ENCODE measurements at regions not wholly inside any gene's neighbourhood (a gene's known extent, or its start where the extent isn't known, plus 50 kb on each side); places are given as distances from the start of the nearest gene placed in this dataset.
"Not testable (repeated sequence)": the region's sequence is repeated elsewhere in the genome, so short reads cannot be mapped to it uniquely, and the experiment has no call there.

DNA sequence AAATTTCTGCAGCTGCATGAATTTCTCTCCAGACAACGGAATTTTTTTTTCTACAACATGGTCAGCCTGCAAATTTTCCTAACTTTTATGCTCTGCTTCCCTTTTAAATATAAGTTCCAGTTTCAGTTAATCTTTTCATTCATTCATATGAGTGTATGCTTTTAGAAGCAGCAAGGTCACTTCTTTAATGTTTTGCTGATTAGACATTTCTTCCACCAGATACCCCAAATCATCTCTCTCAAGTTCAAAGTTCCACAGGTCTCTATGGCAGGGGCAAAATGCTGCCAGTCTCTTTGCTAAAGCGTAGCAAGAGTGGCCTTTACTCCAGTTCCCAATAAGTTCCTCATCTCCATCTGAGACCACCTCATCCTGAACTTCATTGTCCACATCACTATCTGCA lies 205.6 kb upstream of the GRM7 start:
- DNase-seq = no peak

GRCh38 chr3:6657591-6657990 lies 203.3 kb upstream of the GRM7 start:
- no peak for DNase-seq

DNA sequence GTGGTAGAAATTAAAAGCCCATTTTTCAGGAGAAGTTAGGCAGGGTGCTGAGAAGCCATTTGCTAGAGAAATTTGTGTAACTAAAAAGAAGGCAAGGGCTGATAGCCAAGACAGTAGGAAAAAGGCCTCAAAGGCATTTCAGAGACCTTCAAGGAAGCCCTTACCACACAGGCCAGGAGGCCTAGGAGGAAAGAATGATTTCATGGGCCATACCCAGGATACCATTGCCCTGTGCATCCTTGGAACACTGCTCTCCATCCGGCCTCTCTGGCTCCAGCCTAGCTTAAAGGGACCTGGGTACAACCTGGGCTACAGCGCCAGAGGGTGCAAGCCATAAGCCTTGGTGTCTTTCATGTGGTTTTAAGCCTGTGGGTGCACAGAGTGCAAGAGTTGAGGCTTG lies 193.6 kb upstream of the GRM7 start:
- DNase-seq = no peak

DNA sequence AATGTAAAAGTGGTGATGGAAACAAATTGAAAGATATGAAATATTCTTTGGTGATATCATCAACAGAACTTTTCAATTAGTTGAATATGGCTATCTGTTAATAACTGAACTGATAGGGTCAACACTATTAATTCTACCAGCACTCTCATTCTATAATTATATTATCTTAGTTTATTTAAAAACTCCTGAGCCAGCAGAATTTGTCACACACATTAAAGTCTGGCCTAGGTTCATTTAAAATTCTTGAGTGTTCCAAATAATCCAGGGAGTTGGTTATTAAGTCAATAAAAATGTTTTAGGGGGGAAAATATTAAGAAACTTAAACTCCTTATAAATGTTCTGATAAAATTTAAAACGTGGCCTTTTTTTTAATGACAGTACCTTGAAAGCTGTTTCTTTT lies 189.6 kb upstream of the GRM7 start:
- DNase-seq = no peak

- no peak for DNase-seq
Measured at GRCh38 chr3:6679510-6679909, 181.4 kb upstream of the GRM7 start.

DNA sequence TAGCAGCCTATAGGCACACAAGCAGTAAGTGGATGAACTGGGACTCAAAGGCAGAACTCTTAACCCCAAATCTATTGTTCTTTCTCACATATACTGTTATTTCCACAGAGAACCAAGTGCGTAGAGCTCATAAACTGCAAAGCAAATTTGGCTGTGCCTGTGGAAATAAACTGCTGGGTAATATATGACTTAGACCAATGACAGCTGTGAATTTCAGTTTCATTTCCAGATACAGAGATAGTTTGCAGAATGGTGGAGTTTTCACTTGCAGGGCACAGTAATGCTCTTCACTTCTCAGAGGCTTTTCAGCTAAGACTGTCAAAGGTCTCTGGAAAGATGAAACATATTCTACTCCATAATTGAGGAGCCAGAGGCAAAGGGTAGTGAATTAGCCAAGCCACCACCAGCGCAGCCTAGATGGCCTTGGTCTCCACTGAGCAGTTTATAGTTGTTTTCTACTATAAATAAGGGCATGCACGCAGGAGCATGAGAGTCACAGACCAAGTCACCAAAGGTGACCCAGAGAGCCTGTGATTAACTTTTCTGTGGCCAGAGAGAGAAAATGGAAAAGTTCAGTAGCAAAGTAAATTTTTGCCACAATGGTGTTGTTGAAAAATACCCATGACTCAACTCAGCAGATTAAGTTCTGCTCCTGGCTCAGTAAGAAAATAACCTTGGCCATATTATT lies 180.7 kb upstream of the GRM7 start:
- DNase-seq = no peak

DNA sequence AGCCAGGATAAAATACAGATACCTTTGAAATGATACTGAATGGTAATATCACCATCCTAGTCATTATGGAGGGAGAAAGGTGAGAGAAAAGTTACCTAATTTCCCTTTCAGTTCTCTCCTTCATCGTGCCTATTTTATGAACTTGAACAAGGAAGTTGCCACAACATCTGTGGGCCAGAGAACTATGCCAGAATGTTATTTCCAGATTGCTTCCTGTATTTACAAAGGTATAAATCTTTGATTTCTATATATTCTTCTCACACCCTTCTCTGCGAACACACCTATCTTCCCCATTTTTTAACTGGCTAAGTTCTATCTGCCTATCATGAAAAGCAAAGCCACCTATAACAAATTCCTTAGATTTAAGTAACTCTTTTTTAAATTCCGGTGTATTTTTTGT lies 163.6 kb upstream of the GRM7 start:
- DNase-seq = no peak

DNA sequence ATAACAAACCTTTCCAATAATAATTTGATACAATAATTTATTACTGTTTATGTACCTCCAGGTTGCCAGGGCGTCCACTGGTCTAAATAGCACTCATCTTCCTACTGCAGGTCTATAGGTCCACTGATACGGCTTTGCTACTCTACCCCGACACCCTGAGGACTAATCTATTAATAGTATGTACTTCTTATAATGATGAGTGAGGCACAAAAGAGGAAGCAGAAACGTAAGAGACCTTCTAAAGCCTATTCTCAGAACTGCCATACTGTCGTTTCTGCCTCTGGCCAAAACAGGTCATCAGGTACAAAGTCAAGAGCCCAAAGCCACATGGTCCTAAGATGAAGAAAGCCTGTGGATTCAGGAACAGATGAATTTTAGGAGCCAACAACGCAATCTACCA lies 163.2 kb upstream of the GRM7 start:
- DNase-seq = no peak

- not testable (repeated sequence) for DNase-seq
Measured at GRCh38 chr3:6704817-6705216, 156.1 kb upstream of the GRM7 start.

DNA sequence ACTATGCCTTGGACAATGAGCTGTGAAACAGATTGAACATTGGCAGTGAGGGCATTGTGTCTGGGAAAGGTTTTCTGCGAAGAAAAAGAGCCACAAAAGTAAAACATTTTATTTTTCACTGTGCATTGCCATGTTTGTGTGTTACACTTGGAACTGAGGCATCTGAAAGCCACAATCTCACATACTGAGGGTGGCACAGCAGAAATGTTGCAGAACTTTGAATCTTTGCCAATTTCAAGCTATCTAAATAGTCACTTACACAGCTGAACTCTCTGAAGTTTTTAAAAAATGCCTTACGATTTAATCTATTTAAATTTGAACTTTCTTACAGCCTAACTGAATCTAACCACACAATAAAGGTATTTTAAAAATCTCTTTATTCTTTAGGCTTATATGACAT lies 154.1 kb upstream of the GRM7 start:
- DNase-seq = no peak

GRCh38 chr3:6709178-6709577 lies 151.7 kb upstream of the GRM7 start:
- no peak for DNase-seq

GRCh38 chr3:6714962-6715361 lies 146.0 kb upstream of the GRM7 start:
- no peak for DNase-seq

GRCh38 chr3:6716420-6716819 lies 144.5 kb upstream of the GRM7 start:
- no peak for DNase-seq

DNA sequence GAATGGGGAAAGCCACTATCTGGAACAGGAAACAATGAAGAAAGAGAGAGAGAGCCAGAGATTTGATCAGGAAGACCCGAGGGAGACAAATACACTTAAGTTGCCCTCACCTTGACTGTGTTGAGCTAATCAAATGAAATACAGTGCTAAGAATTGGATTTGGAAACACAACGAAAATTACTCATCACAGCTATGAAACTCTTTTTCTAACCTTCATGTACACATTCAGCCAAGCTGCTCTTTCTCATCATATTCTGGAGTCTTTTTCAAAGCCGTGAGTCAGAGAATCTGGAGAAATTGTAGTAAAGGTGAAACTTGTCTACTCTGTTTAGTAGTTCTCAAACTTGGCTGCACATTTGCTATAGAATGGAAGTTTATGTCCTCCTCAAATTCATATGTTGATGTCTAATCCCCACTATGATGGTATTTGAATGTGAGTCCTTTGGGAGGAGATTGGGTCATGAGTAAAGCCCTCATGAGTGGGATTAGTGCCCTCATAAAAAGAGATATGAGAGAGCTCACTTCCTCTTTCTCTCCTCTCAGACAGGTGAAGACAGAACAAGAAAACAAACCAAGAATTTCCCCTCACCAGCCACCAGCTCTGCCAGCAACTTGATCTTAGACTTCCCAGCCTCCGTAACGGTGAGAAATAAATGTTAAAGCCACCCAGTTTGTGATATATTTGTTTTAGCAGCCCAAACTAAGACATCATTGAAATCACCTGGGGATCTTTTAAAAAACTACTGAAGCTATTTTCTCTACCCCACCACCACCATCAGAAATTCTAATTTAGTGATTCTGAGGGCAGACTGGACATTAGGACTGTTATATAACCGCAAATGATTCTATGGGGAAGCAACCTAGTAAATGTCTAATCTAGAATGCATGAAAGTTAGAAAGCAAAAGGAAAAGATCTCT lies 143.6 kb upstream of the GRM7 start:
- DNase-seq = no peak

- DNase-seq = no peak
Measured at GRCh38 chr3:6719999-6720398, 140.9 kb upstream of the GRM7 start.

- DNase-seq = no peak
Measured at GRCh38 chr3:6721491-6721890, 139.4 kb upstream of the GRM7 start.

DNA sequence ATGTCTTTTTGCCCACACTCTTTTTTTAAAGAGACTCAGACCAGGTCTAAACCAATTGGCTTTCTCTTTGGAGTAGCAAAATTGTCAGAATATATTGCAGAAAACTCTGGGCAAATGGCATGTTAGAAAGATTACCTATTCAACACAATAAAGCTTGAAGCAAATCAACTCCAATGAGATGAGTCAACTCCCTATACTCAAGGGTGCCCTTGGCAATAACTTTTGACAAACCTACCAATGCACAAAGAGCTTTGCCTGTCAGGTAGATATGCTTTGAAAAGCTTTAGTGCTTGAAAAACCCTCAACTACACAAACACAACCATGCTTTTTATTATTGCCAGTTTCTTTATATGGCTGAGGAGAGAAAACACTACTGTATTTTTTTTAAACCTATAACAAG lies 137.7 kb upstream of the GRM7 start:
- no peak for DNase-seq

- DNase-seq = no peak
Measured at GRCh38 chr3:6726811-6727210, 134.1 kb upstream of the GRM7 start.

DNA sequence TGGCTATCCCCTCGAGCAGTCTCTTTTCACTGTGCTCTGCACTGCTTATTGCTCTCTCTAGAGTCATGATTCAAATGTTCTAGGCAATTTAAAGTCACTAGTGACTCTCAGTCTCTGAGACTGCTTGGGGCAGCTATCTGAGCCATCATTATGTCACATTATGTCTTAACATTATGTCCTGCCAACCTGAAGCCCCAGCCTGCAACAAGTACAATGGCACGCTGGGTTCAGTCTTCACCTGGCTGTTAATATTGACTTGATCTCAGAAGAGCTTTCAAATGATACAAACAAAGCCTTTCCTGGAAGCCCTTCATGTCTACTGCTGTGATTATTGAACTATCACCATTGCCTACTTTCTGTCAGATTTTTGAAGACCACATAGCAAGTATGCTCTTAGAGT lies 128.1 kb upstream of the GRM7 start:
- DNase-seq = no peak

GRCh38 chr3:6733699-6734394 lies 127.1 kb upstream of the GRM7 start:
- DNase-seq = no peak

- DNase-seq = no peak
Measured at GRCh38 chr3:6734395-6734746, 126.5 kb upstream of the GRM7 start.

- DNase-seq = no peak
Measured at GRCh38 chr3:6736836-6737629, 123.9 kb upstream of the GRM7 start.

- no peak for DNase-seq
Measured at GRCh38 chr3:6737630-6738029, 123.3 kb upstream of the GRM7 start.

All from fibroblast of upper back skin (primary cell).